ENCODE measurements at regions not wholly inside any gene's neighbourhood (a gene's known extent, or its start where the extent isn't known, plus 50 kb on each side); places are given as distances from the start of the nearest gene placed in this dataset.

GRCh38 chr22:19621373-19622060 lies 92.8 kb upstream of the SEPTIN5 start:
- no peak for DNase-seq (ENCODE audit: low read depth in 2 of 2)

GRCh38 chr22:19622061-19622441 lies 92.3 kb upstream of the SEPTIN5 start:
- no peak for DNase-seq (ENCODE audit: low read depth in 2 of 2)

GRCh38 chr22:19625331-19626041 lies 88.8 kb upstream of the SEPTIN5 start:
- DNase-seq (ENCODE audit: low read depth in 2 of 2), result no peak

GRCh38 chr22:19626042-19626587 lies 88.2 kb upstream of the SEPTIN5 start:
- DNase-seq (ENCODE audit: low read depth in 2 of 2), result no peak

- DNase-seq (ENCODE audit: low read depth in 2 of 2), result no peak
Measured at GRCh38 chr22:19626666-19627065, 87.6 kb upstream of the SEPTIN5 start.

- DNase-seq (ENCODE audit: low read depth in 2 of 2), result no peak
Measured at GRCh38 chr22:19628038-19628776, 86.1 kb upstream of the SEPTIN5 start.

- DNase-seq (ENCODE audit: low read depth in 2 of 2), result no peak
Measured at GRCh38 chr22:19629331-19629719, 85.0 kb upstream of the SEPTIN5 start.

GRCh38 chr22:19629720-19630419 lies 84.4 kb upstream of the SEPTIN5 start:
- DNase-seq (ENCODE audit: low read depth in 2 of 2), result peak; percentile 69 to 70

GRCh38 chr22:19630614-19631013 lies 83.7 kb upstream of the SEPTIN5 start:
- DNase-seq (ENCODE audit: low read depth in 2 of 2), result no peak

- DNase-seq (ENCODE audit: low read depth in 2 of 2), result no peak
Measured at GRCh38 chr22:19631899-19632667, 82.2 kb upstream of the SEPTIN5 start.

- DNase-seq (ENCODE audit: low read depth in 2 of 2), result no peak
Measured at GRCh38 chr22:19632668-19633148, 81.6 kb upstream of the SEPTIN5 start.

- DNase-seq (ENCODE audit: low read depth in 2 of 2), result no peak
Measured at GRCh38 chr22:19634226-19634975, 79.9 kb upstream of the SEPTIN5 start.

- DNase-seq (ENCODE audit: low read depth in 2 of 2), result no peak
Measured at GRCh38 chr22:19635644-19636043, 78.7 kb upstream of the SEPTIN5 start.

GRCh38 chr22:19636696-19637407 lies 77.5 kb upstream of the SEPTIN5 start:
- no peak for DNase-seq (ENCODE audit: low read depth in 2 of 2)

GRCh38 chr22:19637408-19638281 lies 76.7 kb upstream of the SEPTIN5 start:
- DNase-seq (ENCODE audit: low read depth in 2 of 2), result no peak

GRCh38 chr22:19638282-19639015 lies 75.9 kb upstream of the SEPTIN5 start:
- no peak for DNase-seq (ENCODE audit: low read depth in 2 of 2)

- no peak for DNase-seq (ENCODE audit: low read depth in 2 of 2)
Measured at GRCh38 chr22:19639610-19640135, 74.6 kb upstream of the SEPTIN5 start.

GRCh38 chr22:19640306-19640705 lies 74.0 kb upstream of the SEPTIN5 start:
- DNase-seq (ENCODE audit: low read depth in 2 of 2), result no peak
